C4-2B (cell line): ENCODE measurements at regions not wholly inside any gene's neighbourhood (a gene's known extent, or its start where the extent isn't known, plus 50 kb on each side); places are given as distances from the start of the nearest gene placed in this dataset.

ENCODE experiments used
- CTCF ChIP-seq: fragments of 450-650 bp; conservative IDR thresholded peaks from 2 replicates; pipeline ENCODE4 v1.5.1; 2017; ENCODE audit warnings: mild to moderate bottlenecking
- ZFX ChIP-seq: fragments of 450-650 bp; IDR thresholded peaks from 2 replicates; pipeline ENCODE4 v1.6.1; 2017

GRCh38 chr18:5704847-5705246, 161.1 kb upstream of the EPB41L3 start:
- TF ChIP-seq CTCF (no peak), ZFX (no peak)
